ENCODE measurements at regions not wholly inside any gene's neighbourhood (a gene's known extent, or its start where the extent isn't known, plus 50 kb on each side); places are given as distances from the start of the nearest gene placed in this dataset.

- Mint-ChIP-seq H3K36me3 (ENCODE audit: low read depth) (no peaks in the 10 kb centered on the region), H3K4me1 (ENCODE audit: low read depth) (peaks cover 39% of the 10 kb centered on the region; the same call in 1 of the 2 replicates), H3K27me3 (ENCODE audit: insufficient read depth) (no peaks in the 10 kb centered on the region), H3K4me3 (peak overlapping the region; percentile 65; the same call in 1 of the 2 replicates), H3K27ac (peak overlapping the region; percentile 84), H3K9me3 (peaks cover 4% of the 10 kb centered on the region; the same call in 1 of the 2 replicates)
- TF ChIP-seq CTCF (IDR thresholded peaks at IDR 0.05): no peak
- peak; percentile 48 for DNase-seq
Measured at GRCh38 chrX:116873671-116874070, 410.9 kb upstream of the CT83 start.

GRCh38 chrX:116872931-116873330 is 410.2 kb upstream of the CT83 start:
- DNase-seq: no peak
- TF ChIP-seq CTCF (IDR thresholded peaks at IDR 0.05): no peak
- Mint-ChIP-seq H3K4me1 (ENCODE audit: low read depth) (peaks cover 39% of the 10 kb centered on the region; the same call in 1 of the 2 replicates), H3K9me3 (peaks cover 4% of the 10 kb centered on the region; the same call in 1 of the 2 replicates), H3K36me3 (ENCODE audit: low read depth) (no peaks in the 10 kb centered on the region), H3K27ac (peak overlapping the region; percentile 84), H3K4me3 (peak overlapping the region; percentile 65; the same call in 1 of the 2 replicates), H3K27me3 (ENCODE audit: insufficient read depth) (no peaks in the 10 kb centered on the region)

GRCh38 chrX:116863029-116863428 is 400.3 kb upstream of the CT83 start:
- TF ChIP-seq CTCF (IDR thresholded peaks at IDR 0.05): no peak
- Mint-ChIP-seq H3K36me3 (ENCODE audit: low read depth) (no peaks in the 10 kb centered on the region), H3K27ac (no peak overlapping the region), H3K9me3 (no peaks in the 10 kb centered on the region; the same call in 1 of the 2 replicates), H3K27me3 (ENCODE audit: insufficient read depth) (no peaks in the 10 kb centered on the region), H3K4me1 (ENCODE audit: low read depth) (peaks cover 7% of the 10 kb centered on the region; the same call in 1 of the 2 replicates), H3K4me3 (no peak overlapping the region)
- DNase-seq: no peak

- Mint-ChIP-seq H3K27me3 (ENCODE audit: insufficient read depth) (no peaks in the 10 kb centered on the region), H3K27ac (no peak overlapping the region), H3K9me3 (no peaks in the 10 kb centered on the region; the same call in 1 of the 2 replicates), H3K36me3 (ENCODE audit: low read depth) (no peaks in the 10 kb centered on the region), H3K4me3 (no peak overlapping the region), H3K4me1 (ENCODE audit: low read depth) (peaks cover 3% of the 10 kb centered on the region; the same call in 1 of the 2 replicates)
- DNase-seq: no peak
- no peak for TF ChIP-seq CTCF (IDR thresholded peaks at IDR 0.05)
Measured at GRCh38 chrX:116862340-116862739, 399.6 kb upstream of the CT83 start.

- Mint-ChIP-seq H3K9me3 (no peaks in the 10 kb centered on the region), H3K4me1 (ENCODE audit: low read depth) (no peaks in the 10 kb centered on the region; the same call in 1 of the 2 replicates), H3K27ac (no peak overlapping the region), H3K4me3 (no peak overlapping the region), H3K36me3 (ENCODE audit: low read depth) (no peaks in the 10 kb centered on the region), H3K27me3 (ENCODE audit: insufficient read depth) (no peaks in the 10 kb centered on the region)
- no peak for DNase-seq
- TF ChIP-seq CTCF (IDR thresholded peaks at IDR 0.05): no peak
Measured at GRCh38 chrX:116841290-116841689, 378.5 kb upstream of the CT83 start.

- H3K36me3 Mint-ChIP-seq (ENCODE audit: low read depth): no peaks in the 10 kb centered on the region
- H3K27me3 Mint-ChIP-seq (ENCODE audit: insufficient read depth): no peaks in the 10 kb centered on the region
- TF ChIP-seq CTCF (IDR thresholded peaks at IDR 0.05): no peak
- no peak overlapping the region for H3K27ac Mint-ChIP-seq
- no peaks in the 10 kb centered on the region; the same call in 1 of the 2 replicates for H3K4me1 Mint-ChIP-seq (ENCODE audit: low read depth)
- DNase-seq: no peak
- H3K4me3 Mint-ChIP-seq: no peak overlapping the region
- no peaks in the 10 kb centered on the region for H3K9me3 Mint-ChIP-seq
Measured at GRCh38 chrX:116827063-116827462, 364.3 kb upstream of the CT83 start.
